HPDE6-E6E7 (cell line): ENCODE measurements at regions not wholly inside any gene's neighbourhood (a gene's known extent, or its start where the extent isn't known, plus 50 kb on each side); places are given as distances from the start of the nearest gene placed in this dataset.

ENCODE experiments used
- DNase-seq: peaks from one replicate; pipeline ENCODE4 v3.0.0; 2011; ENCODE audit warnings: missing footprints; ENCODE audit errors: extremely low spot score

GRCh38 chr9:13648676-13649075 lies 369.2 kb upstream of the MPDZ start:
- no peak for DNase-seq

DNA sequence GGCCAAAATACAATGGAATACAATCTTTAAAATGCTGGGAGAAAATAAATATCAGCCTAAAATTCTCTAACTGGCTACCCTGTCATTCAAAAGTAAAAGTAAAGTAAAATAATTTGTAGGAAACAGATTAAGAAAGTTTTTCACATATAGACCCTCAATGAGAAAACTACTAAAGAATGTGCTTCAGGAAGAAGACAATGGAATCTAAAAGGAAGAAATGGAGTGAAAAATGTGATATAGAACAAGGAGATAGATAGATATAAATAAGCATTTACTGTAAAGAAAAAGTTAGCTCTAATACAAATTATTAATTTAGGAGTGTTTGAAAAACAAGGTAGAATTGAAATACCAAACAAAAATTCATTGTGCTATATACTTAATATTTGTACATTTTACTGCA lies 368.6 kb upstream of the MPDZ start:
- DNase-seq: no peak

DNA sequence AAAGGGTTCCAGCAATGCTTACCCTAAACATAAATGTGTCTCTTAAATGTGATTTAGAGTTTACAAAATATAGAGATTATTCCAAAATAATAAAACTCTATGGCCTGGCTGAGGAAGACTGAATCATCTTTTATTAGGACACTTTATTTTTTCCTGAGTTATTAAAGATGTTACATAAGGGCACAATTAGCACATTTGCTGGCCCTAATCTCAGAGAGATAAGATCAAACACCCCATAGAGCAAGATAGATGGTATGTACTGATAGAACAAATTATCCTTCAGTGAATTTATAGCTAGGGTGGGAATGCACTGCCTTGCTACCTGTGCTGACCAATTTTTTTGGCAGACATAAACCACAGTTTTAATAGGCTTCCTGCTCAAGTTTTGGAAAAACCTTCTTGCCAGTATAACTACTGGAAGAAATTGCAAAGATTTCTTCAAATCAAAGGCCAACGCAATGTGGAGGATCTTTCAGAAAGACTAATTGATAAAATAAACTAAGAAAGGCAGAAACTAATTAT lies 367.1 kb upstream of the MPDZ start:
- DNase-seq: no peak

DNA sequence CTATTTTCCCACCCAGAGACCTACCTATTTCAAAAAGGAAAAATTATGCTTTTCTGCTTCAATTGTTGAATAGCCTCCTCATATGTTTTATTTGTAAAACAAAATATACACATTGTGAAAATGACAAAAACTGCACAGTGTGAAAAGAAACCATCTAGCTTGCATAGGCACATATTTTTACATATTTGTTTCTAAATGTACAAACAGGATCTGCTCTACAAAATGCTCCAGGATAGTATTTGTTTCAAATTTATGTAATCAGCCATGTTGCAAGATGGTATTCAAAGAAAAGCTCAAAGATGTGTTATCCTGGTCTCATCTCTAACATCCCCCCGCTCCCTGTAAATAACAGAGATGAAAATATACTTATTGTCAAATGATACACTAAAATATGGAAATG lies 366.1 kb upstream of the MPDZ start:
- DNase-seq: no peak

DNA sequence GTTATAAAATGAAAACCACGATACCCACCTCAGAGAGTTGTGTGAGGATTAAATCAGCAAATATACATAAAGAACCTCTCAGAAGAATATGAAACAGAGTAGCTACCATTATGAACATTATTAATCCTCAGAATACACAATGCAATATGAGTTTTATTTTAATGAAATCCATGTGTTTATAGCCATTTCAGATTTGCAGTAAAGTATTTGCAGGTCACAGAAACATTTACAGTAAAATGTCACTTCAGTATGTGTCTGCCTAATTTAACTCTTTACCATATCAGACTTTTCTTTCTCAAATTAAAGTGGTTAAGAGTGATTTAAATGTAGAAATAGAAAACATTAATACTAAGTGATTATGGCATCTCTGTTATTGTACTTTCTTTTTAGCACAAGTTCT lies 365.2 kb upstream of the MPDZ start:
- DNase-seq: no peak

GRCh38 chr9:13642646-13643045 lies 363.2 kb upstream of the MPDZ start:
- no peak for DNase-seq

- DNase-seq: no peak
These were observed 349.6 kb upstream of the MPDZ start for GRCh38 chr9:13629067-13629466.

GRCh38 chr9:13628526-13628925 lies 349.0 kb upstream of the MPDZ start:
- no peak for DNase-seq

DNA sequence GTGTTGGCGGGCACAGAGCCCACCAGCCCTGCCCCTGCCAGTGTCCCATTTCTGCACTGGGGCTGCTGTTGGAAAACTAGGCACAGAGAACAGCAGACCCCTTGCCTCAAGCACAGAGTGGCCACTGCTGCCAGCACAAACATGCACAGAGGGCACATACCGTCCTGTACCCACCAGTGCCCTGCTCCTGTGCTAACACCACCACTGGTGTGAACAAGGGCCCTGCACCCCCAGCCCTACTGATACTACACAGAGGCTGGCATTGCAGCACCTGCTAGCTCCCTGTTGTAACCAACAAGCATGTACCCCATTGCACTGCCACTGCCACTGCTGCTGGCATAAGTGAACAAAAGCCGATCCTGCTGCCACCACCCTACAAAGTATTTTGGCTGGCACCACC lies 348.0 kb upstream of the MPDZ start:
- no peak for DNase-seq

- DNase-seq: no peak
These were observed 347.6 kb upstream of the MPDZ start for GRCh38 chr9:13627071-13627470.

GRCh38 chr9:13626601-13627000 lies 347.1 kb upstream of the MPDZ start:
- no peak for DNase-seq

GRCh38 chr9:13621872-13622564 lies 342.5 kb upstream of the MPDZ start:
- no peak for DNase-seq

GRCh38 chr9:13616491-13617035 lies 337.1 kb upstream of the MPDZ start:
- DNase-seq: no peak

DNA sequence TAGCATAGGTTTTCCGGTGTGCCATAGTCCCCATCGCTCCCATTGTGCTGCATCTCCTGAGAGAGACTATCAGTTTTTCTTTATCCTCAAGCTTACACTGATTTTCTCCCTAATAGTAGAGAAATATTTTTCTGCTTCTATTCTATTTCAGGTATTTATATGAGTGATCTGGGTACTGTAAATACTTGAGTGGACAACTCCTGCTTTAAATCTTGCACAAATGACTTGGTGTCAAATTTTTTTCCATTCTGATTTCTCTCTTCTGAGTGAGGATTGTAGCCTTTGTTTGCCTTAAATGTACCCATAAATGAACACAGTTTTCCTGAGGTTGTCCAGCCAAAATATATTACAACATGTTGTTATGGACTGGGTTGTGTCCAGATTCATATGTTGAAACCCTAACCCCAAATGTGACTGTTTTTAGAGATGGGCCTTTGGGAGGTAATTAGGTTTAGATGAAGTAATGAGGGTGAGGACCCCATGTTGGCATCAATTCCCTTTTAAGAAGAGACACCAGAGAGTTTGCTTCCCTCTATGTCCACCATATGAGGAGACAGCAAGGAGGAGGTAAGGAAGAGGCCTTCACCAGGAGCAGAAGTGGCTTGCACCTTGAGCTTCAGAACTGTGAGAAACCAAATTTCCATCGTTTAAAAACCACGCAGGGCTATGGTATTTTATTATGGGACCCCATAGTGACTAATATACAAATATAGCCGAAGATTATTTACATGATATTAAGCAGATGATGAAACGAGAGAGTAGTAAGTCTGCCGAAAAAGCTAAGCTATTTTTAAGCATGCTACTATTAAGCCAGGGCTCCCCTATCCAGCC lies 336.4 kb upstream of the MPDZ start:
- no peak for DNase-seq

- no peak for DNase-seq
These were observed 334.6 kb upstream of the MPDZ start for GRCh38 chr9:13614060-13614459.

DNA sequence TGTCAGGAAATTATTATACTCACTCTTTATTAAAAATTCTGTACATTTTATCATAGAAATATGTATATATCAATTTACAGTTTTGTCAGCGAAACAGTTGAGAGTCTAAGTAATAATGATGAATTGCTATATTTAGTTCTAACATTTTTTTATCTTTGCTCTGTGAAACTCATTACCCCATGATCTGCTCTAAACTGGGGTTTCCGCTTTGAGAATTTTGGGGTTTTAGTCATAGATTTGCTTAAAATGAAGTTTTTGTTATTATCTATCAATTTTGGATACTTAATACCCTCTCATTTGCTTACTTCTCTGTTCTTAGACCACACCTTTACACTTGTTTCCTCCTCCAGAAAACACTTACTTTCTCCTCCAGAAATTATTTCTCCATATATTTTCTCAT lies 333.8 kb upstream of the MPDZ start:
- DNase-seq: no peak

GRCh38 chr9:13608451-13608850 lies 329.0 kb upstream of the MPDZ start:
- no peak for DNase-seq

- no peak for DNase-seq
These were observed 328.3 kb upstream of the MPDZ start for GRCh38 chr9:13607481-13608441.

DNA sequence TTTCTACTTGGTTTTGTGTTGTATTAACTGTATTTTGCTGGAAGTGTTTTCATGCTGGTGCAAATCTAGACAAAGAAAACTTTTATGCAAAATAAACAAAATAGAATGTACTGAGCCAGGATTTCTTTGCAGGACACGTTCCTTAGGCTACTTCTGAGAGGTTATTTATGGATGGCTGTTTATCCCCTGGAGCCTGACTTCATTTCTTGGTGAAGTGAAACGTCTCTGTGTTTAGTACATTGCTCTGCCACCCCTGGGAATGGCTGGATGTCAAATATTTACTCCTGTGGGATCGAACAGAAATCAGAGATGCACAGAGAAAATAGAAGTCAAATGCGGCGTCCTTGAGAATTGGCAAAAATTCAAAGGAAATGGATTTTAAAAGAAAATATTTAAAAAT lies 327.1 kb upstream of the MPDZ start:
- DNase-seq: no peak

- DNase-seq: no peak
These were observed 324.4 kb upstream of the MPDZ start for GRCh38 chr9:13603921-13604320.

DNA sequence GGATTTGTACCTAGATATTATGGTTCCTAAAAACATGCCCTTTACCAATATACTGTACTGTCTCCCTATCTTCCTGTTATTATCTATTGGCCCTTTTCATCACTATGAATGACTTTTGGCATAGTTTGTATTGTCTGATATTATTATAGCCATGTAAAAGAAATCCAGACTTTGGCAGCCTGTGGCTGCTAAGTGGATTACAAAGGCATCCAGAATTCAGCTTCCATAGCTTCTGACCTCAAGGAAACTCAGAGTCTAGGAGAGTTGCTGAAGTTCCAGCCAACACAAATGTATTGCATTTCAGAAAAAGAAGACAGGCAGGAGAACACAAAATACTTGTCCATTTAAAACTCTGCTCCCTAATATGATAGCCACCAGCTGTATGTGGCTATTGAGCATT lies 319.2 kb upstream of the MPDZ start:
- DNase-seq: no peak

- DNase-seq: no peak
These were observed 317.9 kb upstream of the MPDZ start for GRCh38 chr9:13597427-13597826.
